WTC11 (cell line): ENCODE measurements at regions not wholly inside any gene's neighbourhood (a gene's known extent, or its start where the extent isn't known, plus 50 kb on each side); places are given as distances from the start of the nearest gene placed in this dataset.

Source experiments
- ATAC-seq: fragments of 200-7000 bp; cut with Tn5 transposase; 2 replicates; pipeline ENCODE4 v1.10.0; 2021; ENCODE audit warnings: mild to moderate bottlenecking, moderate library complexity
- CTCF ChIA-PET: fragments of 300-600 bp; sonication (Branson Sonifier 250); formaldehyde crosslinking; loops from one replicate; lab custom pipeline; 2021; ENCODE audit warnings: antibody characterized with exemption; lab: Charles Lee
- POLR2A ChIA-PET: fragments of 350-600 bp; sonication (Branson Sonifier 250); formaldehyde crosslinking; loops from one replicate; lab custom pipeline; 2021; ENCODE audit warnings: antibody characterized with exemption; lab: Charles Lee
- DNase-seq: peaks from one replicate; pipeline ENCODE4 v3.0.0; 2021; ENCODE audit warnings: low spot score
- H3K27ac Mint-ChIP-seq: 2 replicates; pipeline ENCODE4 v1.8.0; 2021; ENCODE audit warnings: mixed read lengths
- H3K27me3 Mint-ChIP-seq: 2 replicates; pipeline ENCODE4 v1.8.0; 2021; ENCODE audit warnings: low read depth, mild to moderate bottlenecking, moderate library complexity, mixed read lengths
- H3K36me3 Mint-ChIP-seq: 2 replicates; pipeline ENCODE4 v1.8.0; 2021; ENCODE audit warnings: mixed read lengths
- H3K4me1 Mint-ChIP-seq: 2 replicates; pipeline ENCODE4 v1.8.0; 2022; ENCODE audit warnings: mixed read lengths
- H3K4me3 Mint-ChIP-seq: 2 replicates; pipeline ENCODE4 v1.8.0; 2021; ENCODE audit warnings: mild to moderate bottlenecking, moderate library complexity, mixed read lengths
- H3K9me3 Mint-ChIP-seq: 2 replicates; pipeline ENCODE4 v1.8.0; 2021; ENCODE audit warnings: mixed read lengths
- ATF1 ChIP-seq: sonication (generic); formaldehyde crosslinking; IDR thresholded peaks from 2 replicates; pipeline ENCODE4 v1.8.1; 2023; ENCODE audit warnings: mild to moderate bottlenecking, moderate library complexity, missing genetic modification reagents
- ESRRA ChIP-seq: sonication (generic); formaldehyde crosslinking; IDR thresholded peaks from 2 replicates; pipeline ENCODE4 v1.8.1; 2022; ENCODE audit warnings: mild to moderate bottlenecking, missing genetic modification reagents, borderline replicate concordance
- GABPB1 ChIP-seq: sonication (generic); formaldehyde crosslinking; IDR thresholded peaks from 2 replicates; pipeline ENCODE4 v1.8.1; 2023; ENCODE audit warnings: mild to moderate bottlenecking, missing genetic modification reagents
- GRHL2 ChIP-seq: fragments of 250-450 bp; sonication (Bioruptor Pico); IDR thresholded peaks from 2 replicates; pipeline ENCODE4 v1.8.0; 2022; ENCODE audit warnings: mild to moderate bottlenecking, moderate library complexity; ENCODE audit not compliant: insufficient replicate concordance, severe bottlenecking
- MYBL2 ChIP-seq: sonication (generic); formaldehyde crosslinking; IDR thresholded peaks from 2 replicates; pipeline ENCODE4 v1.8.1; 2023; ENCODE audit warnings: mild to moderate bottlenecking, moderate library complexity, missing genetic modification reagents
- NFYB ChIP-seq: sonication (generic); formaldehyde crosslinking; conservative IDR thresholded peaks from 2 replicates; pipeline ENCODE4 v1.8.0; 2022; ENCODE audit warnings: low read depth, missing genetic modification reagents
- NR3C1 ChIP-seq: sonication (generic); formaldehyde crosslinking; conservative IDR thresholded peaks from 2 replicates; pipeline ENCODE4 v1.8.1; 2023; ENCODE audit warnings: low read depth, mild to moderate bottlenecking, missing genetic modification reagents
- OVOL2 ChIP-seq: fragments of 250-450 bp; sonication (Bioruptor Pico); IDR thresholded peaks from 2 replicates; pipeline ENCODE4 v1.9.0; 2021; ENCODE audit warnings: mild to moderate bottlenecking, borderline replicate concordance
- SP1 ChIP-seq: sonication (generic); formaldehyde crosslinking; conservative IDR thresholded peaks from 2 replicates; pipeline ENCODE4 v1.8.1; 2022; ENCODE audit warnings: missing genetic modification reagents
- TEAD1 ChIP-seq: sonication (generic); formaldehyde crosslinking; IDR thresholded peaks from 2 replicates; pipeline ENCODE4 v1.8.0; 2022; ENCODE audit warnings: mild to moderate bottlenecking, missing genetic modification reagents
- TP53 ChIP-seq: sonication (generic); formaldehyde crosslinking; IDR thresholded peaks from 2 replicates; pipeline ENCODE4 v1.8.1; 2023; ENCODE audit warnings: mild to moderate bottlenecking, missing genetic modification reagents
- ZNF121 ChIP-seq: sonication (generic); formaldehyde crosslinking; IDR thresholded peaks from 2 replicates; pipeline ENCODE4 v1.8.0; 2023; ENCODE audit warnings: missing genetic modification reagents
- ZNF219 ChIP-seq: sonication (generic); formaldehyde crosslinking; IDR thresholded peaks from 2 replicates; pipeline ENCODE4 v1.8.0; 2023; ENCODE audit warnings: missing genetic modification reagents, mild to moderate bottlenecking, borderline replicate concordance
- ZNF396 ChIP-seq: fragments of 250-450 bp; sonication (Bioruptor Pico); IDR thresholded peaks from 2 replicates; pipeline ENCODE4 v1.8.0; 2021; ENCODE audit warnings: mild to moderate bottlenecking, moderate library complexity, borderline replicate concordance
- TF ChIP-seq, protein P1 (sequence below): fragments of 250-450 bp; sonication (Bioruptor Pico); IDR thresholded peaks from 2 replicates; pipeline ENCODE4 v1.9.0; 2021; ENCODE audit warnings: mild to moderate bottlenecking
- TF ChIP-seq, protein P2 (sequence below): sonication (generic); formaldehyde crosslinking; IDR thresholded peaks from 2 replicates; pipeline ENCODE4 v1.8.0; 2022; ENCODE audit warnings: missing genetic modification reagents
- TF ChIP-seq, protein P3 (sequence below): sonication (generic); formaldehyde crosslinking; IDR thresholded peaks from 2 replicates; pipeline ENCODE4 v1.8.0; 2022; ENCODE audit warnings: mild to moderate bottlenecking, missing genetic modification reagents
- TF ChIP-seq, protein P4 (sequence below): sonication (generic); formaldehyde crosslinking; IDR thresholded peaks from 2 replicates; pipeline ENCODE4 v1.8.1; 2023; ENCODE audit warnings: mild to moderate bottlenecking, missing genetic modification reagents, moderate library complexity
- TF ChIP-seq, protein P5 (sequence below): sonication (generic); formaldehyde crosslinking; IDR thresholded peaks from 2 replicates; pipeline ENCODE4 v1.8.0; 2022; ENCODE audit warnings: mild to moderate bottlenecking, missing genetic modification reagents

DNA sequence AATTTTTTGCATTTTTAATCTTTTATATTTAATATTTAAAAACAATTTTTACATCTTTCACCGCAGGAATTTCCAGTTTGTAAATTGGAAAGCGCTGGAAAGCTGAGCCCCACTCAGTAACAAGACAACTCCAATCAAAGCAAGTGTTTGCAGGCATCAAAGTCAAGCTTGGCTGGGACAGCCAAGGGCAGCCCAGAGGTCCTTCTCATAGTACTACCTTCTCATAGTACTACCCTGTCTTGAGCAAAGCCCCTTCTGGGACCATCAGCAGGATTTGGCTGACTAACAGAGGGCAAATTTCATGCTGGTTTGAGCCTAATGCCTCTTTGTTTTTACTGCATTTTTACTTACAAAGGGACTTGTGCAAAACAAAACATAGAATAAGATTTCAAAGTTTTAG is 228.3 kb downstream of the SIM1 start:
- DNase-seq (no peak), ATAC-seq (no peak)
- Mint-ChIP-seq H3K27ac (no peak overlapping the region; the same call in 1 of the 2 replicates), H3K9me3 (no peaks in the 10 kb centered on the region), H3K4me3 (no peak overlapping the region), H3K36me3 (no peaks in the 10 kb centered on the region), H3K4me1 (peaks cover 40% of the 10 kb centered on the region), H3K27me3 (no peaks in the 10 kb centered on the region)
- no peak for TF ChIP-seq ZNF219
- TF ChIP-seq, protein P1, sequence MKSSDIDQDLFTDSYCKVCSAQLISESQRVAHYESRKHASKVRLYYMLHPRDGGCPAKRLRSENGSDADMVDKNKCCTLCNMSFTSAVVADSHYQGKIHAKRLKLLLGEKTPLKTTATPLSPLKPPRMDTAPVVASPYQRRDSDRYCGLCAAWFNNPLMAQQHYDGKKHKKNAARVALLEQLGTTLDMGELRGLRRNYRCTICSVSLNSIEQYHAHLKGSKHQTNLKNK (CRISPR knock-in tag), result no peak
- no peak for TF ChIP-seq NR3C1 (CRISPR knock-in tag)
- TF ChIP-seq NFYB (CRISPR knock-in tag), result no peak
- no peak for TF ChIP-seq ZNF396 (CRISPR knock-in tag)
- TF ChIP-seq, protein P2, sequence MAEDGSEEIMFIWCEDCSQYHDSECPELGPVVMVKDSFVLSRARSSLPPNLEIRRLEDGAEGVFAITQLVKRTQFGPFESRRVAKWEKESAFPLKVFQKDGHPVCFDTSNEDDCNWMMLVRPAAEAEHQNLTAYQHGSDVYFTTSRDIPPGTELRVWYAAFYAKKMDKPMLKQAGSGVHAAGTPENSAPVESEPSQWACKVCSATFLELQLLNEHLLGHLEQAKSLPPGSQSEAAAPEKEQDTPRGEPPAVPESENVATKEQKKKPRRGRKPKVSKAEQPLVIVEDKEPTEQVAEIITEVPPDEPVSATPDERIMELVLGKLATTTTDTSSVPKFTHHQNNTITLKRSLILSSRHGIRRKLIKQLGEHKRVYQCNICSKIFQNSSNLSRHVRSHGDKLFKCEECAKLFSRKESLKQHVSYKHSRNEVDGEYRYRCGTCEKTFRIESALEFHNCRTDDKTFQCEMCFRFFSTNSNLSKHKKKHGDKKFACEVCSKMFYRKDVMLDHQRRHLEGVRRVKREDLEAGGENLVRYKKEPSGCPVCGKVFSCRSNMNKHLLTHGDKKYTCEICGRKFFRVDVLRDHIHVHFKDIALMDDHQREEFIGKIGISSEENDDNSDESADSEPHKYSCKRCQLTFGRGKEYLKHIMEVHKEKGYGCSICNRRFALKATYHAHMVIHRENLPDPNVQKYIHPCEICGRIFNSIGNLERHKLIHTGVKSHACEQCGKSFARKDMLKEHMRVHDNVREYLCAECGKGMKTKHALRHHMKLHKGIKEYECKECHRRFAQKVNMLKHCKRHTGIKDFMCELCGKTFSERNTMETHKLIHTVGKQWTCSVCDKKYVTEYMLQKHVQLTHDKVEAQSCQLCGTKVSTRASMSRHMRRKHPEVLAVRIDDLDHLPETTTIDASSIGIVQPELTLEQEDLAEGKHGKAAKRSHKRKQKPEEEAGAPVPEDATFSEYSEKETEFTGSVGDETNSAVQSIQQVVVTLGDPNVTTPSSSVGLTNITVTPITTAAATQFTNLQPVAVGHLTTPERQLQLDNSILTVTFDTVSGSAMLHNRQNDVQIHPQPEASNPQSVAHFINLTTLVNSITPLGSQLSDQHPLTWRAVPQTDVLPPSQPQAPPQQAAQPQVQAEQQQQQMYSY (CRISPR knock-in tag), result no peak
- TF ChIP-seq ATF1 (CRISPR knock-in tag), result no peak
- ChIA-PET CTCF (no interaction called here), POLR2A (no interaction called here)

DNA sequence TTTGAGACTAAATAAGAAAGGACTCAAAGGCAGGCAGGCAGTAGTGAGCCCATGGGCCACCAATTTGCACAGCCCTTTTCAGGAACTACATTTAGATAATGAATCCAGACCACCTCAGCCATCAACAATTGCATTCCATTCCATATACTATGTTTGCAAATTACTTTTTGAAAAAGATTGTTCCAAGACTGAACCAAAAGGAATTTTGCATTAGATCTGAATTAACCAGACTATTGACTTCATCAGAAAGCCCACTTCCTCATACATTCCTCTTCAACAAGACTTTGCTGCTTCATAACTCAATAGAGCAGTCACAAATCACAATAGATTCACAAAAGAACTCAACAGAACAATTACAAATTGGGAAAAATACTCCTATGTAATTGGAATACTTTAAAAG is 229.1 kb downstream of the SIM1 start:
- H3K36me3 Mint-ChIP-seq, result no peaks in the 10 kb centered on the region
- TF ChIP-seq NFYB (CRISPR knock-in tag) (no peak), MYBL2 (CRISPR knock-in tag) (no peak), TP53 (CRISPR knock-in tag) (no peak), ESRRA (CRISPR knock-in tag) (no peak), SP1 (CRISPR knock-in tag) (no peak), GABPB1 (CRISPR knock-in tag) (no peak), ZNF121 (CRISPR knock-in tag) (no peak), OVOL2 (no peak), GRHL2 (CRISPR knock-in tag) (no peak), TEAD1 (CRISPR knock-in tag) (no peak)
- TF ChIP-seq, protein P3, sequence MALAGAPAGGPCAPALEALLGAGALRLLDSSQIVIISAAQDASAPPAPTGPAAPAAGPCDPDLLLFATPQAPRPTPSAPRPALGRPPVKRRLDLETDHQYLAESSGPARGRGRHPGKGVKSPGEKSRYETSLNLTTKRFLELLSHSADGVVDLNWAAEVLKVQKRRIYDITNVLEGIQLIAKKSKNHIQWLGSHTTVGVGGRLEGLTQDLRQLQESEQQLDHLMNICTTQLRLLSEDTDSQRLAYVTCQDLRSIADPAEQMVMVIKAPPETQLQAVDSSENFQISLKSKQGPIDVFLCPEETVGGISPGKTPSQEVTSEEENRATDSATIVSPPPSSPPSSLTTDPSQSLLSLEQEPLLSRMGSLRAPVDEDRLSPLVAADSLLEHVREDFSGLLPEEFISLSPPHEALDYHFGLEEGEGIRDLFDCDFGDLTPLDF (CRISPR knock-in tag), result no peak
- TF ChIP-seq, protein P4, sequence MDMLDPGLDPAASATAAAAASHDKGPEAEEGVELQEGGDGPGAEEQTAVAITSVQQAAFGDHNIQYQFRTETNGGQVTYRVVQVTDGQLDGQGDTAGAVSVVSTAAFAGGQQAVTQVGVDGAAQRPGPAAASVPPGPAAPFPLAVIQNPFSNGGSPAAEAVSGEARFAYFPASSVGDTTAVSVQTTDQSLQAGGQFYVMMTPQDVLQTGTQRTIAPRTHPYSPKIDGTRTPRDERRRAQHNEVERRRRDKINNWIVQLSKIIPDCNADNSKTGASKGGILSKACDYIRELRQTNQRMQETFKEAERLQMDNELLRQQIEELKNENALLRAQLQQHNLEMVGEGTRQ (CRISPR knock-in tag), result no peak
- TF ChIP-seq, protein P5, sequence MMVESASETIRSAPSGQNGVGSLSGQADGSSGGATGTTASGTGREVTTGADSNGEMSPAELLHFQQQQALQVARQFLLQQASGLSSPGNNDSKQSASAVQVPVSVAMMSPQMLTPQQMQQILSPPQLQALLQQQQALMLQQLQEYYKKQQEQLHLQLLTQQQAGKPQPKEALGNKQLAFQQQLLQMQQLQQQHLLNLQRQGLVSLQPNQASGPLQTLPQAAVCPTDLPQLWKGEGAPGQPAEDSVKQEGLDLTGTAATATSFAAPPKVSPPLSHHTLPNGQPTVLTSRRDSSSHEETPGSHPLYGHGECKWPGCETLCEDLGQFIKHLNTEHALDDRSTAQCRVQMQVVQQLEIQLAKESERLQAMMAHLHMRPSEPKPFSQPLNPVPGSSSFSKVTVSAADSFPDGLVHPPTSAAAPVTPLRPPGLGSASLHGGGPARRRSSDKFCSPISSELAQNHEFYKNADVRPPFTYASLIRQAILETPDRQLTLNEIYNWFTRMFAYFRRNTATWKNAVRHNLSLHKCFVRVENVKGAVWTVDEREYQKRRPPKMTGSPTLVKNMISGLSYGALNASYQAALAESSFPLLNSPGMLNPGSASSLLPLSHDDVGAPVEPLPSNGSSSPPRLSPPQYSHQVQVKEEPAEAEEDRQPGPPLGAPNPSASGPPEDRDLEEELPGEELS (CRISPR knock-in tag), result no peak
- TF ChIP-seq, all 79 proteins: peak for 0
- H3K9me3 Mint-ChIP-seq, result no peaks in the 10 kb centered on the region
- POLR2A ChIA-PET, result no interaction called here
- ATAC-seq (no peak), DNase-seq (no peak)
- no peak overlapping the region for H3K4me3 Mint-ChIP-seq
- H3K27ac Mint-ChIP-seq, result no peak overlapping the region
- H3K27me3 Mint-ChIP-seq, result no peaks in the 10 kb centered on the region
- peaks cover 40% of the 10 kb centered on the region for H3K4me1 Mint-ChIP-seq
- CTCF ChIA-PET, result no interaction called here
